SK-N-SH (cell line): ENCODE measurements at regions not wholly inside any gene's neighbourhood (a gene's known extent, or its start where the extent isn't known, plus 50 kb on each side); places are given as distances from the start of the nearest gene placed in this dataset.

Experiments used
- EP300 ChIP-seq, 2 experiments: IDR thresholded peaks; 2 replicates each; pipeline versions ENCODE4 v1.4.0 to v1.6.1; 2012; ENCODE audit warnings: borderline replicate concordance in 1 of 2, low read depth in 1 of 2, low read length in 1 of 2
- POLR2AphosphoS5 ChIP-seq: IDR thresholded peaks from 2 replicates; pipeline ENCODE4 v1.6.1; 2012; ENCODE audit warnings: low read depth, low read length
- TF ChIP-seq, protein P1 (sequence below): fragments of 200-600 bp; sonication (generic); IDR thresholded peaks from 2 replicates; pipeline ENCODE4 v1.6.1; 2017; ENCODE audit warnings: antibody characterized with exemption, mild to moderate bottlenecking, moderate library complexity
- TF ChIP-seq, protein P2 (sequence below): IDR thresholded peaks from 2 replicates; pipeline ENCODE4 v1.4.0; 2012; ENCODE audit warnings: low read depth

DNA sequence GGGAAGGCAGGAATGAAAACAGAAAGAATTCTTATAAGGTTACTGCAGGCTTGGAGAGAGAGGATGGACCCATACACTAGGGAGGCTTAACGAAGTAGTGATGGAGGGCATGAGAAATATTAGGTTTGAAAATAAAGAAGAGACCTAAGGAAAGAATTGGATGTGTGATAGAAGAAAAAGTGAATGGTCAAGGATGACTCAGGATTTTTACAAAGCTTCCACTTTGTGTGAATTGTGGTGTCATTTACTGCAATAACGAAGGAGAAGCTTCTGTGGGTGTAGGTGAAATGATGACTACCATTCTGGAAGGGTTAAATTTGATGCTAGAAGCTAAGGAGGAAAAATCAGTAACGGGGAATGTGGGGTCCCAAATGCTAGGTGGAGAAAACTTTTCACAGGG is 191.2 kb downstream of the UTRN start:
- TF ChIP-seq, protein P1, sequence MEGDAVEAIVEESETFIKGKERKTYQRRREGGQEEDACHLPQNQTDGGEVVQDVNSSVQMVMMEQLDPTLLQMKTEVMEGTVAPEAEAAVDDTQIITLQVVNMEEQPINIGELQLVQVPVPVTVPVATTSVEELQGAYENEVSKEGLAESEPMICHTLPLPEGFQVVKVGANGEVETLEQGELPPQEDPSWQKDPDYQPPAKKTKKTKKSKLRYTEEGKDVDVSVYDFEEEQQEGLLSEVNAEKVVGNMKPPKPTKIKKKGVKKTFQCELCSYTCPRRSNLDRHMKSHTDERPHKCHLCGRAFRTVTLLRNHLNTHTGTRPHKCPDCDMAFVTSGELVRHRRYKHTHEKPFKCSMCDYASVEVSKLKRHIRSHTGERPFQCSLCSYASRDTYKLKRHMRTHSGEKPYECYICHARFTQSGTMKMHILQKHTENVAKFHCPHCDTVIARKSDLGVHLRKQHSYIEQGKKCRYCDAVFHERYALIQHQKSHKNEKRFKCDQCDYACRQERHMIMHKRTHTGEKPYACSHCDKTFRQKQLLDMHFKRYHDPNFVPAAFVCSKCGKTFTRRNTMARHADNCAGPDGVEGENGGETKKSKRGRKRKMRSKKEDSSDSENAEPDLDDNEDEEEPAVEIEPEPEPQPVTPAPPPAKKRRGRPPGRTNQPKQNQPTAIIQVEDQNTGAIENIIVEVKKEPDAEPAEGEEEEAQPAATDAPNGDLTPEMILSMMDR = no peak
- TF ChIP-seq, protein P2, sequence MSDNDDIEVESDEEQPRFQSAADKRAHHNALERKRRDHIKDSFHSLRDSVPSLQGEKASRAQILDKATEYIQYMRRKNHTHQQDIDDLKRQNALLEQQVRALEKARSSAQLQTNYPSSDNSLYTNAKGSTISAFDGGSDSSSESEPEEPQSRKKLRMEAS = no peak
- TF ChIP-seq EP300 (IDR thresholded peaks at IDR 0.05; ENCODE audit: borderline replicate concordance in 1 of 2, low read depth in 1 of 2, low read length in 1 of 2) (no peak), POLR2AphosphoS5 (no peak)
